ENCODE measurements at regions not wholly inside any gene's neighbourhood (a gene's known extent, or its start where the extent isn't known, plus 50 kb on each side); places are given as distances from the start of the nearest gene placed in this dataset.

DNA sequence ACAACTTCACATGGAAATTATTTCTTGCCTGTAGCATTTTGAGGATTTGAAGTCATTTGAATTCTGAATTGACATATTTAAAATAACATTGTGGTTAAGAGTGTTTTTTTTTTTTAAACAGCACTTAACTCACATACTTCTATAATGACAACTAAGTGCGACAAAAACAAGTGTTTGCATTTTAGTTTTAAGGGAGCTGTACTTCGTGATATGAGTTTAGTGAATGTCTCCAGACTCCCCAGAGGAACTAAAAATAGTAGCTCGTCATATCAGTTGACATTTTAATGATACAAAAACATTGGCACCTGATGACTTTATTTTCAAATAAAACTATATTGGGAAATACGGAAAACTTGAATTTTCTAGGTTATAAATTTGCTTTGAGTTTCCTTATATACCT, 389.6 kb upstream of the MON1B start:
- POLR2A ChIA-PET (ENCODE audit: unreplicated experiment): no interaction called here
- no peaks in the 10 kb centered on the region for H3K27me3 ChIP-seq (ENCODE audit: low read length)
- no peaks in the 10 kb centered on the region for H3K79me2 ChIP-seq (ENCODE audit: low read length)
- no peak for TF ChIP-seq EZH2 (IDR thresholded peaks at IDR 0.05; ENCODE audit: low read length, unreplicated experiment)
- TF ChIP-seq EZH2phosphoT487 (IDR thresholded peaks at IDR 0.05; ENCODE audit: borderline replicate concordance, low read length): no peak
- TF ChIP-seq, protein P1, sequence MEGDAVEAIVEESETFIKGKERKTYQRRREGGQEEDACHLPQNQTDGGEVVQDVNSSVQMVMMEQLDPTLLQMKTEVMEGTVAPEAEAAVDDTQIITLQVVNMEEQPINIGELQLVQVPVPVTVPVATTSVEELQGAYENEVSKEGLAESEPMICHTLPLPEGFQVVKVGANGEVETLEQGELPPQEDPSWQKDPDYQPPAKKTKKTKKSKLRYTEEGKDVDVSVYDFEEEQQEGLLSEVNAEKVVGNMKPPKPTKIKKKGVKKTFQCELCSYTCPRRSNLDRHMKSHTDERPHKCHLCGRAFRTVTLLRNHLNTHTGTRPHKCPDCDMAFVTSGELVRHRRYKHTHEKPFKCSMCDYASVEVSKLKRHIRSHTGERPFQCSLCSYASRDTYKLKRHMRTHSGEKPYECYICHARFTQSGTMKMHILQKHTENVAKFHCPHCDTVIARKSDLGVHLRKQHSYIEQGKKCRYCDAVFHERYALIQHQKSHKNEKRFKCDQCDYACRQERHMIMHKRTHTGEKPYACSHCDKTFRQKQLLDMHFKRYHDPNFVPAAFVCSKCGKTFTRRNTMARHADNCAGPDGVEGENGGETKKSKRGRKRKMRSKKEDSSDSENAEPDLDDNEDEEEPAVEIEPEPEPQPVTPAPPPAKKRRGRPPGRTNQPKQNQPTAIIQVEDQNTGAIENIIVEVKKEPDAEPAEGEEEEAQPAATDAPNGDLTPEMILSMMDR (conservative IDR thresholded peaks at IDR 0.05; ENCODE audit: low read depth, low read length): no peak
- no peak for DNase-seq
- no peaks in the 10 kb centered on the region for H3F3A ChIP-seq (ENCODE audit: low read length, unreplicated experiment)
- H3K4me2 ChIP-seq (ENCODE audit: low read length): no peak overlapping the region
- H3K9me2 ChIP-seq (replicated peaks; ENCODE audit: low read length): no peaks in the 10 kb centered on the region
- no peak overlapping the region for H2AFZ ChIP-seq (ENCODE audit: low read length)
- no peaks in the 10 kb centered on the region for H4K20me1 ChIP-seq (ENCODE audit: low read length)
- CTCF ChIA-PET: no interaction called here
- no peak overlapping the region for H3K9ac ChIP-seq (ENCODE audit: low read length)
- H3K27ac ChIP-seq (ENCODE audit: low read length): no peak overlapping the region
- no peaks in the 10 kb centered on the region for H3K36me3 ChIP-seq (ENCODE audit: low read depth, low read length)
- no peak for ATAC-seq
- H3K9me3 ChIP-seq (ENCODE audit: low read length): no peaks in the 10 kb centered on the region
- intact Hi-C loops (cut with micrococcal nuclease): no loop called here
- no peak overlapping the region for H3K4me3 ChIP-seq (ENCODE audit: low read length)
- H3K4me1 ChIP-seq (ENCODE audit: insufficient read depth, low read length): peaks cover 46% of the 10 kb centered on the region
- no TSS peak for BruUV-seq (replicated peaks)

- ATAC-seq (peak; percentile 96), DNase-seq (peak; percentile 79)
- TF ChIP-seq EZH2phosphoT487 (IDR thresholded peaks at IDR 0.05; ENCODE audit: borderline replicate concordance, low read length): no peak
- TF ChIP-seq EZH2 (IDR thresholded peaks at IDR 0.05; ENCODE audit: low read length, unreplicated experiment): no peak
- TF ChIP-seq, protein P1 (conservative IDR thresholded peaks at IDR 0.05; ENCODE audit: low read depth, low read length): no peak
- peak overlapping the region; percentile 39 for H3K27ac ChIP-seq (ENCODE audit: low read length)
- H3K9me3 ChIP-seq (ENCODE audit: low read length): no peaks in the 10 kb centered on the region
- intact Hi-C loops (cut with micrococcal nuclease): no loop called here
- H4K20me1 ChIP-seq (ENCODE audit: low read length): no peaks in the 10 kb centered on the region
- no peak overlapping the region for H3K9ac ChIP-seq (ENCODE audit: low read length)
- H3K9me2 ChIP-seq (replicated peaks; ENCODE audit: low read length): no peaks in the 10 kb centered on the region
- H2AFZ ChIP-seq (ENCODE audit: low read length): no peak overlapping the region
- ChIA-PET CTCF (interaction anchor here (0.5 kb wide), 1 partner anchor 20 kb away, joined by 6 read pairs; no protein-coding TSS in a partner anchor), POLR2A (ENCODE audit: unreplicated experiment) (no interaction called here)
- H3K4me3 ChIP-seq (ENCODE audit: low read length): no peak overlapping the region
- no TSS peak for BruUV-seq (replicated peaks)
- no peaks in the 10 kb centered on the region for H3K79me2 ChIP-seq (ENCODE audit: low read length)
- H3K27me3 ChIP-seq (ENCODE audit: low read length): no peaks in the 10 kb centered on the region
- peaks cover 15% of the 10 kb centered on the region for H3K4me1 ChIP-seq (ENCODE audit: insufficient read depth, low read length)
- no peaks in the 10 kb centered on the region for H3K36me3 ChIP-seq (ENCODE audit: low read depth, low read length)
- peak overlapping the region; percentile 64 for H3K4me2 ChIP-seq (ENCODE audit: low read length)
- H3F3A ChIP-seq (ENCODE audit: low read length, unreplicated experiment): no peaks in the 10 kb centered on the region
These were observed 374.5 kb upstream of the MON1B start for GRCh38 chr16:76816475-76816874.

DNA sequence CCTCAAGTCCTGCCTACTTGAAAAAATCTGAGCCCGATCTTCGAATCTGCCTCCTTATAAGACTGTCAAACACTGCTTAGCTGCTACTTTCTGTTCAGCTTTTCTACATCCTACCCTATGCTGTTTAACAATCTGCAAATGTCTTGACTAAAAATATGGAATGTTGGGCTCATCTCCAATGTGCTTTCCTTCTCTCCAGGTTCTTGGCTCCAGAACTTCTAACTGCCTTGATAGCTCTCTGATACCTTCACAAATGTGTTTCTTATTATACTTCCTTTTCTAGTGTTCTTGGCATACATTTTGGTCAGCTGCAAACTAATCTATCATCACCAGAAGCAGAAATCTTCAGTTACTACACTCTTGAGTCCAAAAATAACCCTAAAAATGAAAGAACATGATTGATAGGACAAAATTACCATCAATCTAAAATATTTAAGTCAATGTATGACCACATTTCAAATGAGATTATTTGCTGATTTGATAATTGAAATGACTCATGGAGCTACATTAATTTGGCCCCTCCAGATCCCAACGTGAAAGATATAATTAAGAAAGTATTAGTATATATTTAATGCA, 372.3 kb upstream of the MON1B start:
- Histone ChIP-seq H3K4me3 (ENCODE audit: low read length) (no peak overlapping the region), H2AFZ (ENCODE audit: low read length) (no peak overlapping the region), H3K9ac (ENCODE audit: low read length) (no peak overlapping the region), H3K9me3 (ENCODE audit: low read length) (no peaks in the 10 kb centered on the region), H3K9me2 (replicated peaks; ENCODE audit: low read length) (no peaks in the 10 kb centered on the region), H3K27ac (ENCODE audit: low read length) (no peak overlapping the region), H3K4me1 (ENCODE audit: insufficient read depth, low read length) (peaks cover 15% of the 10 kb centered on the region), H3K27me3 (ENCODE audit: low read length) (no peaks in the 10 kb centered on the region), H4K20me1 (ENCODE audit: low read length) (no peaks in the 10 kb centered on the region), H3K4me2 (ENCODE audit: low read length) (no peak overlapping the region), H3K36me3 (ENCODE audit: low read depth, low read length) (no peaks in the 10 kb centered on the region), H3K79me2 (ENCODE audit: low read length) (no peaks in the 10 kb centered on the region), H3F3A (ENCODE audit: low read length, unreplicated experiment) (no peaks in the 10 kb centered on the region)
- POLR2A ChIA-PET (ENCODE audit: unreplicated experiment): no interaction called here
- DNase-seq (no peak), ATAC-seq (no peak)
- CTCF ChIA-PET: no interaction called here
- BruUV-seq (replicated peaks): no TSS peak
- intact Hi-C loops (cut with micrococcal nuclease): no loop called here
- TF ChIP-seq EZH2 (IDR thresholded peaks at IDR 0.05; ENCODE audit: low read length, unreplicated experiment) (no peak), EZH2phosphoT487 (IDR thresholded peaks at IDR 0.05; ENCODE audit: borderline replicate concordance, low read length) (no peak)
- TF ChIP-seq, protein P1 (conservative IDR thresholded peaks at IDR 0.05; ENCODE audit: low read depth, low read length): no peak
